CD4-positive, alpha-beta T cell (primary cell): ENCODE measurements at regions not wholly inside any gene's neighbourhood (a gene's known extent, or its start where the extent isn't known, plus 50 kb on each side); places are given as distances from the start of the nearest gene placed in this dataset.

Experiments used
- ATAC-seq: fragments of 200-7000 bp; cut with Tn5 transposase; one replicate; pipeline ENCODE4 v1.10.0; 2022; ENCODE audit warnings: mild to moderate bottlenecking; ENCODE audit not compliant: poor library complexity
- CTCF ChIA-PET: fragments of 350-600 bp; sonication (Branson Sonifier 250); formaldehyde crosslinking; loops from one replicate; lab custom pipeline; 2021; ENCODE audit warnings: antibody characterized with exemption, inconsistent platforms; lab: Charles Lee
- POLR2A ChIA-PET: fragments of 350-600 bp; sonication (Branson Sonifier 250); formaldehyde crosslinking; loops from one replicate; lab custom pipeline; 2021; ENCODE audit warnings: antibody characterized with exemption, inconsistent platforms; lab: Charles Lee
- DNase-seq, 14 experiments: peaks; one replicate each; pipeline ENCODE4 v3.0.0-alpha.2; 2013 to 2020; ENCODE audit warnings: mixed read lengths in 2 of 14
- H3K27ac ChIP-seq, 2 donors: one replicate each; pipeline versions ENCODE4 v1.5.1 to v1.7.0; 2013; ENCODE audit warnings: low read length in 2 of 2, low read depth in 1 of 2, mild to moderate bottlenecking in 1 of 2
- H3K27me3 ChIP-seq, 2 experiments: 1 replicate in 1 of 2; 2 replicates in 1 of 2; pipeline versions ENCODE4 v1.6.1 to v1.7.0; 2013; ENCODE audit warnings: low read length in 2 of 2, control low read depth in 1 of 2, mild to moderate bottlenecking in 1 of 2, moderate library complexity in 1 of 2; ENCODE audit not compliant: insufficient read depth in 2 of 2, control insufficient read depth in 1 of 2
- H3K36me3 ChIP-seq: one replicate; pipeline ENCODE4 v1.6.1; 2013; ENCODE audit warnings: low read length, control low read depth; ENCODE audit not compliant: insufficient read depth
- H3K4me1 ChIP-seq: one replicate; pipeline ENCODE4 v1.6.1; 2013; ENCODE audit warnings: low read length, control low read depth; ENCODE audit not compliant: insufficient read depth
- H3K4me3 ChIP-seq: one replicate; pipeline ENCODE4 v1.5.1; 2013; ENCODE audit warnings: mild to moderate bottlenecking, low read length, moderate library complexity
- H3K9me3 ChIP-seq, 2 experiments: 1 replicate in 1 of 2; 2 replicates in 1 of 2; pipeline versions ENCODE4 v1.6.1 to v1.7.0; 2013; ENCODE audit warnings: low read length in 2 of 2, mild to moderate bottlenecking in 2 of 2, control low read depth in 1 of 2, moderate library complexity in 1 of 2; ENCODE audit not compliant: control insufficient read depth in 1 of 2, insufficient read depth in 1 of 2
- H3K27ac Mint-ChIP-seq: one replicate; pipeline ENCODE4 v1.8.0; 2020; ENCODE audit warnings: mixed read lengths
- H3K27me3 Mint-ChIP-seq: one replicate; pipeline ENCODE4 v1.8.0; 2021; ENCODE audit warnings: mixed read lengths
- H3K36me3 Mint-ChIP-seq: one replicate; pipeline ENCODE4 v1.8.0; 2021; ENCODE audit warnings: low read depth, mixed read lengths
- H3K4me1 Mint-ChIP-seq: one replicate; pipeline ENCODE4 v1.8.0; 2021; ENCODE audit warnings: low read depth, mixed read lengths
- H3K4me3 Mint-ChIP-seq: one replicate; pipeline ENCODE4 v1.8.0; 2020; ENCODE audit warnings: mild to moderate bottlenecking, mixed read lengths
- H3K9me3 Mint-ChIP-seq: one replicate; pipeline ENCODE4 v1.8.0; 2020; ENCODE audit warnings: mixed read lengths
- CTCF ChIP-seq: fragments of 200-600 bp; IDR thresholded peaks from one replicate; pipeline ENCODE4 v1.8.0; 2022; ENCODE audit warnings: antibody characterized with exemption, mild to moderate bottlenecking
- intact Hi-C, 2 experiments: fragments of 100-400 bp; cut with DNase I in 1 of 2; cut with micrococcal nuclease in 1 of 2; formaldehyde crosslinking; loops; one replicate each; pipeline versions ENCODE4 v1.15.1 to v1.9.0; 2023 to 2025; cut with DNase I, micrococcal nuclease

GRCh38 chr15:62377736-62378480 lies 212.8 kb upstream of the C2CD4B start:
- ChIA-PET CTCF (interaction anchor here (1.0 kb wide), 1 partner anchor 19 kb away, joined by 3 read pairs; no protein-coding TSS in a partner anchor), POLR2A (no interaction called here)
- no peak for ATAC-seq
- H3K27ac Mint-ChIP-seq: no peak overlapping the region
- H3K27me3 Mint-ChIP-seq: peaks cover 47% of the 10 kb centered on the region
- no peak overlapping the region for H3K4me3 Mint-ChIP-seq
- H3K4me3 ChIP-seq: no peak overlapping the region
- no peaks in the 10 kb centered on the region for H3K36me3 ChIP-seq
- TF ChIP-seq CTCF: no peak
- intact Hi-C loops: no loop called here
- no peaks in the 10 kb centered on the region for H3K9me3 ChIP-seq
- H3K4me1 ChIP-seq: no peaks in the 10 kb centered on the region
- peaks cover 3% of the 10 kb centered on the region in 2 experiments for H3K27me3 ChIP-seq
- no peaks in the 10 kb centered on the region for H3K9me3 Mint-ChIP-seq
- H3K4me1 Mint-ChIP-seq: no peaks in the 10 kb centered on the region
- H3K27ac ChIP-seq: no peak overlapping the region
- no peaks in the 10 kb centered on the region for H3K36me3 Mint-ChIP-seq
- no peak for DNase-seq

- Mint-ChIP-seq H3K9me3 (no peaks in the 10 kb centered on the region), H3K27ac (no peak overlapping the region), H3K4me1 (no peaks in the 10 kb centered on the region), H3K27me3 (peaks cover 54% of the 10 kb centered on the region), H3K36me3 (no peaks in the 10 kb centered on the region), H3K4me3 (no peak overlapping the region)
- POLR2A ChIA-PET: no interaction called here
- no peaks in the 10 kb centered on the region for H3K36me3 ChIP-seq
- CTCF ChIA-PET: no interaction called here
- H3K27ac ChIP-seq: no peak overlapping the region
- H3K9me3 ChIP-seq: no peaks in the 10 kb centered on the region
- no peaks in the 10 kb centered on the region for H3K4me1 ChIP-seq
- peaks cover 0 to 3% of the 10 kb centered on the region in 2 experiments for H3K27me3 ChIP-seq
- H3K4me3 ChIP-seq: no peak overlapping the region
- TF ChIP-seq CTCF: no peak
- ATAC-seq (no peak), DNase-seq (no peak)
- intact Hi-C loops: no loop called here
Measured at GRCh38 chr15:62378772-62379498, 213.8 kb upstream of the C2CD4B start.

- ChIA-PET CTCF (no interaction called here), POLR2A (no interaction called here)
- H3K4me1 Mint-ChIP-seq: no peaks in the 10 kb centered on the region
- H3K4me3 ChIP-seq: no peak overlapping the region
- H3K27ac ChIP-seq: no peak overlapping the region
- no peak overlapping the region for H3K27ac Mint-ChIP-seq
- H3K27me3 Mint-ChIP-seq: peaks cover 55% of the 10 kb centered on the region
- no peaks in the 10 kb centered on the region for H3K4me1 ChIP-seq
- no peaks in the 10 kb centered on the region for H3K36me3 Mint-ChIP-seq
- ATAC-seq (no peak), DNase-seq (no peak)
- no peak overlapping the region for H3K4me3 Mint-ChIP-seq
- no peak for TF ChIP-seq CTCF
- no peaks in the 10 kb centered on the region for H3K9me3 Mint-ChIP-seq
- peaks cover 0 to 3% of the 10 kb centered on the region in 2 experiments for H3K27me3 ChIP-seq
- H3K36me3 ChIP-seq: no peaks in the 10 kb centered on the region
- H3K9me3 ChIP-seq: no peaks in the 10 kb centered on the region
- intact Hi-C loops: no loop called here
Measured at GRCh38 chr15:62380011-62380410, 214.9 kb upstream of the C2CD4B start.
